ENCODE measurements at regions not wholly inside any gene's neighbourhood (a gene's known extent, or its start where the extent isn't known, plus 50 kb on each side); places are given as distances from the start of the nearest gene placed in this dataset.

DNA sequence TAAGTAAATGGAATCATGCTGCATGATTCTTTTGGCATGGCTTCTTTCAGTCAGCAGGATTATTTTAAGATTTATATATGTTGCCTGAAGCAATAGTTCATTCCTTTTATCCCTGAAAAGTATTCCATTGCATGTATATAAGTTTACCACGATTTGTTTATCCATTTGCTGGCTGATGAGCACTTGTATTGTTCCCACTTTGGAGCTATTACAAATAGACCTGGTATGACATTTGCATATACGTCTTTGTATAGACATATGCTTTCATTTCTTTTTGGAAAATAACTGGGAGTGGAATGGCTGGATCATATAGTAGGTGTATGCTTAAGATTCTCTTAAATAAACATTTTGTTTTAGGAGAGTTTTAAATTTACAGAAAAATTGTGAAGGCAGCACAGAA lies 79.3 kb upstream of the CBLB start:
- TF ChIP-seq, protein P1, sequence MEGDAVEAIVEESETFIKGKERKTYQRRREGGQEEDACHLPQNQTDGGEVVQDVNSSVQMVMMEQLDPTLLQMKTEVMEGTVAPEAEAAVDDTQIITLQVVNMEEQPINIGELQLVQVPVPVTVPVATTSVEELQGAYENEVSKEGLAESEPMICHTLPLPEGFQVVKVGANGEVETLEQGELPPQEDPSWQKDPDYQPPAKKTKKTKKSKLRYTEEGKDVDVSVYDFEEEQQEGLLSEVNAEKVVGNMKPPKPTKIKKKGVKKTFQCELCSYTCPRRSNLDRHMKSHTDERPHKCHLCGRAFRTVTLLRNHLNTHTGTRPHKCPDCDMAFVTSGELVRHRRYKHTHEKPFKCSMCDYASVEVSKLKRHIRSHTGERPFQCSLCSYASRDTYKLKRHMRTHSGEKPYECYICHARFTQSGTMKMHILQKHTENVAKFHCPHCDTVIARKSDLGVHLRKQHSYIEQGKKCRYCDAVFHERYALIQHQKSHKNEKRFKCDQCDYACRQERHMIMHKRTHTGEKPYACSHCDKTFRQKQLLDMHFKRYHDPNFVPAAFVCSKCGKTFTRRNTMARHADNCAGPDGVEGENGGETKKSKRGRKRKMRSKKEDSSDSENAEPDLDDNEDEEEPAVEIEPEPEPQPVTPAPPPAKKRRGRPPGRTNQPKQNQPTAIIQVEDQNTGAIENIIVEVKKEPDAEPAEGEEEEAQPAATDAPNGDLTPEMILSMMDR (IDR thresholded peaks at IDR 0.05): no peak
- TF ChIP-seq POLR2A (IDR thresholded peaks at IDR 0.05): no peak
- TF ChIP-seq EP300 (IDR thresholded peaks at IDR 0.05; ENCODE audit: low read depth): no peak
- no peak for TF ChIP-seq POLR2AphosphoS5 (IDR thresholded peaks at IDR 0.05)

Data from transverse colon (tissue), 4 donors.